ENCODE measurements at regions not wholly inside any gene's neighbourhood (a gene's known extent, or its start where the extent isn't known, plus 50 kb on each side); places are given as distances from the start of the nearest gene placed in this dataset.
A peak's percentile ranks its signal among the peaks of the same experiment; 100 is the strongest.

GRCh38 chr11:43545610-43546009, 134.9 kb upstream of the HSD17B12 start:
- DNase-seq (ENCODE audit: low spot score) = no peak

- DNase-seq (ENCODE audit: low spot score) = no peak
Measured at GRCh38 chr11:43546561-43547429, 133.7 kb upstream of the HSD17B12 start.

- DNase-seq (ENCODE audit: low spot score) = no peak
Measured at GRCh38 chr11:43547430-43547831, 133.1 kb upstream of the HSD17B12 start.

GRCh38 chr11:43547889-43548381, 132.6 kb upstream of the HSD17B12 start:
- no peak for DNase-seq (ENCODE audit: low spot score)

- no peak for DNase-seq (ENCODE audit: low spot score)
Measured at GRCh38 chr11:43548916-43549315, 131.6 kb upstream of the HSD17B12 start.

GRCh38 chr11:43549624-43550023, 130.9 kb upstream of the HSD17B12 start:
- DNase-seq (ENCODE audit: low spot score) = no peak

GRCh38 chr11:43550714-43551113, 129.8 kb upstream of the HSD17B12 start:
- DNase-seq (ENCODE audit: low spot score) = no peak

- no peak for DNase-seq (ENCODE audit: low spot score)
Measured at GRCh38 chr11:43554148-43554473, 126.4 kb upstream of the HSD17B12 start.

GRCh38 chr11:43555186-43555585, 125.4 kb upstream of the HSD17B12 start:
- DNase-seq (ENCODE audit: low spot score) = no peak

GRCh38 chr11:43555816-43556611, 124.5 kb upstream of the HSD17B12 start:
- DNase-seq (ENCODE audit: low spot score) = no peak

- DNase-seq (ENCODE audit: low spot score) = no peak
Measured at GRCh38 chr11:43556612-43557375, 123.7 kb upstream of the HSD17B12 start.

- no peak for DNase-seq (ENCODE audit: low spot score)
Measured at GRCh38 chr11:43557553-43558110, 122.9 kb upstream of the HSD17B12 start.

- DNase-seq (ENCODE audit: low spot score) = no peak
Measured at GRCh38 chr11:43558146-43558545, 122.4 kb upstream of the HSD17B12 start.

- no peak for DNase-seq (ENCODE audit: low spot score)
Measured at GRCh38 chr11:43558556-43559127, 121.9 kb upstream of the HSD17B12 start.

GRCh38 chr11:43561832-43562231, 118.7 kb upstream of the HSD17B12 start:
- no peak for DNase-seq (ENCODE audit: low spot score)

- peak; percentile 84 for DNase-seq (ENCODE audit: low spot score)
Measured at GRCh38 chr11:43567396-43567975, 113.1 kb upstream of the HSD17B12 start.

GRCh38 chr11:43573233-43573632, 107.3 kb upstream of the HSD17B12 start:
- DNase-seq (ENCODE audit: low spot score) = peak; percentile 68

- no peak for DNase-seq (ENCODE audit: low spot score)
Measured at GRCh38 chr11:43573873-43574272, 106.7 kb upstream of the HSD17B12 start.

- no peak for DNase-seq (ENCODE audit: low spot score)
Measured at GRCh38 chr11:43574411-43574810, 106.1 kb upstream of the HSD17B12 start.

GRCh38 chr11:43574949-43575912, 105.3 kb upstream of the HSD17B12 start:
- no peak for DNase-seq (ENCODE audit: low spot score)
